GM21825 (cell line): ENCODE measurements at regions not wholly inside any gene's neighbourhood (a gene's known extent, or its start where the extent isn't known, plus 50 kb on each side); places are given as distances from the start of the nearest gene placed in this dataset.

ENCODE experiments used
- ATAC-seq: cut with Tn5 transposase; IDR thresholded peaks from one replicate; pipeline ENCODE4 v1.9.1; 2021; ENCODE audit warnings: mild to moderate bottlenecking, moderate library complexity; ENCODE audit not compliant: unreplicated experiment

DNA sequence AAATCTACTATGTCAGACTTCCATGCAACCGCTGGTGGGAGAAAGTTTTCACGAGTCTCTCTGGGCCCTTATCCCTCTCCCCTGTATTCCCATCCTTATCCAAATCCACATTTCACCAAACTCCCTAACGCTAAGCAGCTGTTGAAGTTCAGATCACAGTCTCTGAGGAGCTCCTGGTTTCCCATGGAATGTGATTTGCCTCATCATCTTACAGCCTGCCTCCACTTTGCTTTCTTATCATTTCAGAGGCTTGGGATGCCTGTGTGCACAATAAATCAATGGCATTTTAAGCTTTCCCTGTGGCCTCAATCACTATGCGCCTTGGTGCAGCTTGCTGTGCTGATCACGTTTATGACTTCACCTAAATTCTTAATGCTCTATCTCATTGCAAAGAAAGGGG is 352.4 kb upstream of the FAT3 start:
- no peak for ATAC-seq

DNA sequence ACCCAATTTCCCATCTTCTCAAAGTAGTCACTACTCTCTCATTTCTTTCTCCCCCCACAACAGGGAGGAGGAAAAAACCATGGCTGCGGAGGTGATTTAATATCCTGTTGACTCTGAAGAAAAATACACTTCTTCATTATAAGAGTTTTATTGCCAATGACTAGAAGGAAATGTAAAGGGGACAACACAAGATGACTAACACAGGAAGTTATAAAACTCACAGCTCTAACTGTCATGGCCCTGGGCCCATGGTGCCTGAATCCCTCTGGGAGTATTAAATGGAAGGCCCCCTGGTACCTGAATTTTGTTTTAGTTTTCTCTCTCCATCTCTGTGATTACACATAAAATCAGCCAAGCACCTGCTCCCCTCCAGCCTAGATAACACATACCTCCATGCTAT is 352.8 kb upstream of the FAT3 start:
- no peak for ATAC-seq

DNA sequence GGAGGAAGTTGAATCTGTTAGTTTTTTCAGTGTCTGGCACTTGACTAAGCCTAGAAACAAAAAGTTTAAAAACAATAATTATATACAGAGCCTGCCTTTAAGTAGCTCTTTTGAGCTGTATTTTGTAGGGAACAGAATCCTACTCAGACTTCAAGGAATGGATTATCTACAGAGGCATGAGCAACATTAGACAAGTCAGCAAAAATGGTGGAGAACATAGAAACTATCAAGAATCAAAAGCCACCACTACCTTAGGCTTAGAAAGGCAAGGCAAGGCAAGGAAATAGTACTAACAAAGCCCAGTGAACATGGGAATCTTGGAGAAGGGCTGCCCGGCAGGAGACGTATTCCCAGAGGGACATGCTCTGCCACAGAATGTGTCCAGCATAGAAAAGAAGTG is 353.6 kb upstream of the FAT3 start:
- ATAC-seq, result no peak

DNA sequence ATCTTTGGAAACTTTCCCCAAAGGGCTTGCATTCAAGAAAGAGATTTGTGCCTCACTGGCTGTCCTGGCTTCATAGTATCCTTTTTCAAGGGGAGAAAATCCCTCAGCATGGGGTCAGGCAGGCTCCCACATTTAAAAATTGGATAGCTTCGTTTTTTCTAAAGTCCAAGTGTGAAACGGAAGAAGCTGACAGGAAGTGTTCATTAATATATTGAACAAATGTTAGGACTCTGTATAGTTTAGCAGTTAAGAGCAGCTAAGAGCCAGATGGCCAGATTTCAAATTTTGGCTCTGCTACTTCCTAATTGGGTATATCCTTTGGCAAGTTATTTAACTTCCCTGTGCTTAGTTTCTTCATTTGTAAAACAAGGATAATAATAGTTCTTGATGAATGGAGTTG is 354.9 kb upstream of the FAT3 start:
- no peak for ATAC-seq

DNA sequence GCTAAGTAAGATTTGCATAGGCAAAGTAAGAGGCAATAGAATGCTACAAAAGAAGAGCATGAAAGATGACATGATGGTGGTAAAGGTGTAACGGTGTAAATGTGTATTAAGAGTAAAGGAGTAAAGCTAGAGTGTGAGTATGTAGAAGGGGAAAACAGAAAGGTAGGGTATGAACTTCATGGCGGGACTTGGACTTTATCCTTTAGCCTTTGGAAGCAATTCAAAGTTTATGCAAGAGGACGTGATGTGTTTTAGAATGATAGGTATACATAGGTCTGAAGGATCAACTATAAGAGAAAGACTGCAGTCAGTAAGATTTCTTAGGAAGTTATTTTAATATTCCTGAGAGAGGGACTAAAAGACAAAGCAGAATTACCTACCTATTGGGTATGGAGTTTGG is 358.0 kb upstream of the FAT3 start:
- ATAC-seq, result no peak

DNA sequence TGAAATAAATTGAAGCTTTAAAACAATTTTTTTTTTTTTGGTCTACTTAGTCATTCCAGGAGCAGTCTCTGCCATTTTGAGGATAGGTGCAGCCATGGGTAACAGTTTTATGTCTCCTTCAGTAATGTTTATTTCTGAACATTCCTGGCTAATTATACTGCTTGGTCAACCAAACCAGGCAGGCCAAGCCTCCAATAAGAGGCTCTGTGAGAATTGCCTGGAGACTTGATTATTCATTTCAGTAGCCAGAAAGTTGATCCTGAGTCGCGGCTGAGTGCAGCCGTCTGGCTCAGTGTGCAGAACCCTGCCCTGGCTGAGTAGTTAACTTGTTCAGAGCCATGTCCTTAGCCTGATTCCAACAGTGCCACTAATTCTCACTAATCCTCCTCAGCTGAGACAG is 364.0 kb upstream of the FAT3 start:
- ATAC-seq, result no peak

DNA sequence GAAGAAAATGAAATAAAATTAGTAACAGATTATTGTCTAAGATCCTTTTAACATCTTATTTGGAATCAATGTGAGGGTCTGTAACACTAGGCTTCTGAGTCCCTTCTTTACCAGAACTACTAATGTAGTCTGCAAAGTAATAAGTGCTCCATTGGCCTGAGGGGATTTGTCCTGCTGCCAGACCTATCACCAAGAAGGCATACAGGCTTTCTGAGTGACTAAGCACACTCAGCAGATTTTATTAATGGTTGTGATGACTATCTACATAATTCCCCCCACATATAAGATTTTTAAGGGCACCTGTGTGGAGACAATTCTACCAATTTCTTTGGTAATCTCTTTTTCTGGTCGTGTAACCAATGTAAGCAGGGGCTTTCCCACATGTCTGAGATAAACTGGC is 365.0 kb upstream of the FAT3 start:
- no peak for ATAC-seq

DNA sequence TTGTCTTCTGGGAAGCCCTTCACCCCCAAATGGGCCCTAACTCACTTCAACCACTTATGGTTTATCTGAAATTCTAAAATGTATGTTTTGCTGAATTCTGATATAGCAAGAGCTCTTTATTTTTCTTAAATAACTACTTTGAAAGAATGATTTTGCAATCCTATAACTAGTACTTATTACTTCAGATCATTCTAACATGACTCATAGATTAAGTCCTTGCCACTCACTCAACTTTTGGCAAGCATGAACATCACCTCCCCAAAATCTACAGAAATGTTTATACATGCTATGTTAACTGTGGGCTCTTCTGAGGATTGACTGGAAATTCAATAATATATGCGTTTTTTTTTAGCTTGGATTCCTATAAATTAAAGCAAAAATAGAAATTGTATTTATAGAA is 367.4 kb upstream of the FAT3 start:
- no peak for ATAC-seq

DNA sequence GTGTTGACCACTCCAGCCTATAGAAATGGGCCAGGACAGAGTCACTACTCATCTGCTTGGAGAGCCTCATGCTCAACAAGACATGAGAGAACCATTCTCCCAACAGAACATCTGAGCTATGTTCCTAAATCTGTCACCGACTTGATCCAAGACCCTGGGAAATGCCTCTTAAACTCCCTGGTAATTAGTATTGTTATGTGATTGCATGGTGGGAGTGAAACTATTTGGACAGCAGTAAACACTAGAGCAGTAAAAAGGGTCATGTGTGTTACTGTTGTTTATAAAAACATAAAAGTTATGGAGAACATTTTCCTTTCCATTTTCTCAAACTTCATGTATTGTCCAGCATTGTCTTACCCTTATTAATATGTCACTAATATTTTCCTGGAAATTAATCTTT is 369.8 kb upstream of the FAT3 start:
- ATAC-seq, result no peak

DNA sequence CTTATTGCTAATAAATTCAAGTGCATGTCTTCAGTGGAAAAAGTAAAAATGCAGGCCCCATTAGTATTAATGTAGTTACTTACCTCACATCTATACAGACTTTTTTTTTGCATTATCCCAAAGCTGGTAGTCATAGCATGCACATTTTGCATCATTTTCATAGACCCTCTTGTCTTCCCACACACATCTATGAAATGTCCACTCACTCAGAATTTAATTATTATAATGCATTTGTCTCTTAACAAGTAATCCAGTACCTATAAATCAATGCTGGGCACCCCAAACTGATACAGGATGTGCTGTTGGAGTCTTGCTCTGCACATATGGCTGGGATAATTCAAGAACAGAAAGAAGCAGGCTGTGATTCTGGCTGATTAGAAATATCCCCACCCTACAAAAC is 370.4 kb upstream of the FAT3 start:
- ATAC-seq, result no peak

DNA sequence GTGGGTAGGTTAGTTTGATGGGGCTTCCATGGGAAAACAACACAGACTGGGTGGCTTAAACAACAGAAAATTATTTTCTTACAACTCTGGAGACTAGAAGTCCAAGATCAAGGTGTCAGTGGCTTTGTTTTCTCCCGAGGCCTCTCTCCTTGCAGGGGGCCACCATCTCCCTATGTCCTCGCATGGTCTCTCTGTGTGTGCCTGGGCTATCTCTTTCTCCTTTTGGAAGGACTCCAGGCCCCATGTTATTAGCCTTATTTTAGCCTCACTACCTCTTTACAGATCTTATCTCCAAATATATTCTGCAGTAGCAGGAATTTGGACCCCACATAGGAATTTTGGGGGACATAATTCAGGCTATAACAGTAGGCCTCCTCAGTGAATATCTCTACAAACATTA is 372.7 kb upstream of the FAT3 start:
- ATAC-seq, result no peak

DNA sequence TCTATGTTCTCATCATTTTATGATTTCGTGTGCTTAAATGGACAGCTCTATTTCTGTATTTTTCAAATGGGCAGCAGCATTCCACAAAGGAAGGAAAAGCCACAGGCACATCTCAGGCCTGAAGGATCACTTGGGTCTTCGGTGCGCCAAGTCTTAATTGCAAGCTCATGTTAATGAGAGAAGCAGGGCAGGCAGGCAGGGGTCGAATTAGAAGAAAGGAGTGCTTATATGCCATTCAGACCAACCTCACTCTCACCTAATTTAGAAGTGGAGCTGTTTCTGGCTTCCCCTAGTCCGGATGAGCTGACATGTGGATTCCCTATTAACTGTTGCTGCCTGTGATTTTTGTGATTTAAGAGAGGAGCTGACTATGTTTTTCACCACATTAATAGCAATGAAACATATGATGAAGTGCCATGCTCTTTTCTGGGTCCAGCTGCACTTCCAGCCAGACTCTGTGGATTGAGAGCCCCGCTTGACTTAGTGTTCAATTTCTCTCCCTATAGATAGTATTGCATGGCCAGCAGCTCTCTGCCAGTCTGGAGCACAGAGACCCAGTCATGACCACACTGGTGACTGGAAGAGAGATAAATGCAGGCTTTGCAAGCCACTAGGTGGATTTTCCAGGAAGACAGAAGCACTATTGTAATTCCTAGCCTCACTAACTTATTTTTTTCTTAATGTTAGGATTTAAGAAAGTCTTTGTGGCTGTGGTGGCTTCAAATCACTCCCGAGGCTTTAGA is 373.9 kb upstream of the FAT3 start:
- no peak for ATAC-seq

DNA sequence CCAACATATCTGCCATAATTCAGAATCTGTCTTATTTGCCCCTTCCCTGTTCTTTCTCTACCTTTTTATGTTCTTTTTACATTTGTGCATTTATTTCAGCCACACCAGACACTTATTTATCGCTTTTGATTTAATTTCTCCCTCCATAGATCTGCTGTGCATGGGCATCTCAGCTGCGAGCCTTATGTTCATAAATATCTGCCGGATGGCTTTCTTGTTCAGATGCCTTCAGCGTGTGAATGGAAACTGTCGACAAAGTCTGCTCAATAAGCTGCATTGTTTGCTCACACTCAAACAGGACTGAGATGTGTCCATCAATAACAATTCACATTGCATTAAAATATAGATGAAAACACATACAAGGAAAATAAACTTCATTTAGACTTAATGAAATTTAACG is 374.6 kb upstream of the FAT3 start:
- no peak for ATAC-seq

DNA sequence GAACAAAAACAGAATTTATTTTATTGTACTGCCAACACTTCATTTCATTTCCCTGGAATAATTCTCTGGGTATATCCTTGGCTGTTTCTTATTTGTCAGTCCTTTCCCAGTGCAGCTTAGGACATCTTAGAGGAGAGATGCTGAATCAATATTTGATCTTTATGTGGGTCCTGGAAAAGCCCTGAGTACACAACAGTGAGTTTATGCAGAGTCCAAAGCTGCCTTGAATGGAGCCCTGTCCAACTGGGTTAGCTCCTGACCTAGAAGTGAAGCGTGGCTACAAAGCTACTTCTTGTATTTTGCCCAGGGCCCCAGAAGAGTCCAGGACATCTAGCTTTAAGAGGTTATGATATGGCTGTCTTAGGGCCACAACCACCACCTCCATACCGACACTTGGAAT is 378.0 kb upstream of the FAT3 start:
- ATAC-seq, result no peak

DNA sequence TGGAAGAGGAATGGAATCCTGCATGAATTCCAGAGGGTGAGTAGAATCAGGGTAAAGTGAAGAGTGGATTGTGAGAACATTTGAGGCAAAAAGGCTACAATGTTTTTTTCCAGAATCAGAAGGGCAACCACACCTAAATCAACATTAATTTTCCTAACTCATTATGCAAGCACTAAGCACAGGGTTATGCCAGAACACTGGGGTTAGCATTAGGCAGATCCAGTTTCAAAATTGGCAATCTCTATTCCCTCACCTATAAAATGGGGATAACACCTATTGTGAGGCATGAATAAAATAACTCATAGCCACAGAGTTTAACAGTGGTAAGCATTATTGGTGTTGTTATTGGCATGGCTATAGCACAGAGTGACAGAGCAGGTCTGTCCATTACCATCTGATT is 378.6 kb upstream of the FAT3 start:
- ATAC-seq, result no peak

DNA sequence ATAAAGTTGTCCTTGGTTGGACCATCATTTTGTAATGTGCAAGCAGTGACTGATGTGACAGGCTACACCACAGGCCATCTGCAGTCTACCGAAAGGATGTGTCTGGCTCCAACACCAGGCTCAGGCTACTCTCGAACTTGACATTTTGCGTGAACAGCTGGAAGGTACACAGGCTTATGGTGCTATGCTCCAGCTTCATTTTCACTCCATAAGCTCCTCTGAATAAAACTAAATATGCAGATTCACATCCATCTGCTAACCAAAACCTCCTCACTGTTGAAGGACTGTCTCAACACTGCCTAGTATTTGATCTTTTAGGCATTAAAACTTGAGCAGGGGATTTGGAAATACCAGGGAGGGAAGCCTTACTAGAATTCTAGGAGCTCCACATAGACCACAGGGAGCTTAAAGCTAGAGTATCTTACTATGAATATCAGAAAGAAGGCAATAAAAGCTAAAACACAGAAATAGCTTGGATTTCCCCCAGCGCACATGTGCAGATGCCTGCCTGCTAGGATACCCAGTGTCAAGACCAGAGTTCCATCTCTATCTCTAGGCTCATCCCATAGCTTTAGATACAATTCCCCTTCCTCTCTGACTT is 383.9 kb upstream of the FAT3 start:
- no peak for ATAC-seq

DNA sequence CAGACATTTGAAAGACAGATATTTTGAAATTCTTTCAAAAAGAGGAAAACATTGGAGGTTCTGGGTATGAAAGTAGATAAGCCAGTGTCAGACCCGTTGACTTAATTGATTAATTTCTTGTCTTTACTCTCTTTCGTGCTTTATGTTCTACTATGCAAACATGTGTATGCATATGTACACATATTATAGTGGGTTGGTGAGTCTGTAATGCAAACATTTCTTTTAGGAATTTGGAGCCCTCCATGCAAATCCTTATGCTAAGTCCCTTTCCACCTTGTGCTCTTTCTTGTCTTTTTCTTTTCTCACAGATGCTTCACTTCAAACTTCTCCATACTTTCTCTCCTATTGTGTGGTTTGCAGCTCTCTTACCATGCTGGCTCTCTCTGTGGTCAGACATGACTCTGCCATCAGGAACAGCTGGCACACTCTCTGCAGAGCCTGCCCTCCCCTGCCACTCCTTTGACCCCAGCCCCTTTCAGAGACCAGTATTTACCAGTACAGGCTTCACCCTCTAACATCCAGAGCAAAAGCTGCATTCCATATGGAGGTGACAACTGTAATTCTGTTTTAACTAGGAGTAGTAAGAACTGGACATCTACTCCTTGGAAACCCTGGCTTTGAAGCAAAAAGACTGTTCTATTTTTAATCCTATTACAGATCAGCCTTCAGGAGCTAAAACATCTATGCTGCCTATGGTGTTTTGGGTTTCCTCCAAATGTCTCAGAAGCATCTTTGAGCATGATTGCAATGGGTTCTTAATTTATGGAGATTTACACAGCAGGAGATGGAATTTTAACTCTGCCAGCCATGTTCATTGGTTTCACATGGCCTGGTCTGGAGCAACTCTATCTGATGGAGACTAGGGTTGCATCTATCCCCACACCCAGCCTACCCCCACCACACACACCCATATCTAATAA is 386.9 kb upstream of the FAT3 start:
- no peak for ATAC-seq

DNA sequence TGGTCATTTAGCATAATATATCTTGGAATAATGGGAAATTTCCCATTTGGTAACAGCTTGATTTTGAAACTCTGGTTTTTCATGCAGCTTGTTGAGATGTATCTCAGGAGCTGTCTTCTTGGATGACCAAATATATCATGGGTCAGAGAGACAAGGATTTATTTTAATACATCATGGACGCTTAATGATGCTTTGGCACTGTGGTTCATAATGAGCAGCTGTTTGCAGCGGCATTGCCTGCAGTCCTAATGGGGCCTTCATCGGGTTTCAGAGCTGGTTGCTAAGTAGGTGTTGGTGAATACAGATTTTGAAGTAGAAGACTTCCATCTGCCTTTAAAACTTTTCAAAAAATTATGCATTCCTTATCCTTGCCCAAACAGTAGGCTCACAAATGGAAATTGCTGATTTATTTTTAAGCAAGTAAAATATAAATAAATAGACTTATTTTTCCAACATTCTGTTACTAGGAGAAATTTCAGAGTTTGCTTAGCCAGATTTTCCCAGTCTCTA is 389.5 kb upstream of the FAT3 start:
- no peak for ATAC-seq

DNA sequence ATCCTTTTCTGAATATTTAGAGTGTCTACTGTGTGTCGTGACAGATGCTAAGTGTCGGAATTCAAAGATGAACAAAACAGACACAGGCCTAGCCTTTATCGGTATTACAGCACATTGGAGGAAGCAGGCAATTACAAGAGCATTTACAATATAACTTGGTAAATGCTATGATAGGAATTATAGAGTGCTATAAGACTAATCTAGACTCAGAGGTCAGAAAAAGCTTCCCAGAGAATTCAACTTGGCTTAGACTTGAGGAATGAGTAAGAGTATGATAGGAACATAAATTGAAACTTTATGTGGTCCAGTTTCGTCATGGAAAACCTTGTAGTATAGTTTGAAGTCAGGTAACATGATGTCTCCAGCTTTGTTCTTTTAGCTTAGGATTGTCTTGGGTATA is 395.7 kb upstream of the FAT3 start:
- ATAC-seq, result no peak

DNA sequence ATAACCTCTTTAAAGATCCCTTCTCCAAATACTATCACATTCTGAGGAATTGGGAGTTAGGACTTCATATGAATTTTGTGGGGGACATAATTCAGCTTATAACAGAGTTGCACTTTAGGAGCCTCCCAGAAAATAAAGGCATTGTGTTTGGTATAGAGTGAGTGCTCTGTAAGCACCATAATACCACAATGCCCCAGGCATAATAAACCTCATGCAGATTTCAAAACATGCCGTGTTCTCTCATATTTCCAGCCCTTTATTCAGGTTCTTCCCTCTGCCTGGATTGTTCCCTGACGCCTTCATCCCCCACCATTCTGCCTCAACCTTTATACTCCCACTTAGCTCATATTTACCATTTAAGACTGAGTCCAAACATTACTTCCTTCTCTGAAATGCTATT is 398.8 kb upstream of the FAT3 start:
- no peak for ATAC-seq

DNA sequence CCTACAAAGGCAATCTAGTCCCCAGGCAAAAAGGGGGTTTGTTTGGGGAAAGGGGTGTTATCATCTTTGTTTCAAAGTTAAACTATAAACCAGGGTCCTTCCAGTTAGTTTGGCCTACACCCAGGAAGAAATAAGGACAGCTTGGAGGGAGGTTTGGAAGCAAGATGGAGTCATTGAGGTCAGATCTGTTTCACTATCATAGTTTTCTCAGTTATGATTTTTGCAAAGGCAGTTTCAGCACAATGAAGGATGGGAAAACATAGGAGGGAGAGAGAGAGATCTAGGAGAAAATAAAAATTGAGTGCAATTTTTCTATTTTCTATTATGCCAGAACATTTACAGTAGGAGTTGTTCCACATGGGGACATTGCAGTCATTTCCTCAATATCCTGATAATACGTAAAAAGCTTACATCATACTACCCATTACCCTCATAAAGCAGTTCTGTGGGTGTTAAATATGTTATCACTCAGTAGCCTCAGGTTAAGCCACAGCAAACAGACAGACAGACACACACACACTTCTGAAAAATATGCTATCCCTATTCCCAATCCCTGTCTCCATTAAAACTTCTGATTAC is 401.3 kb upstream of the FAT3 start:
- no peak for ATAC-seq
